ENCODE measurements at regions not wholly inside any gene's neighbourhood (a gene's known extent, or its start where the extent isn't known, plus 50 kb on each side); places are given as distances from the start of the nearest gene placed in this dataset.

DNA sequence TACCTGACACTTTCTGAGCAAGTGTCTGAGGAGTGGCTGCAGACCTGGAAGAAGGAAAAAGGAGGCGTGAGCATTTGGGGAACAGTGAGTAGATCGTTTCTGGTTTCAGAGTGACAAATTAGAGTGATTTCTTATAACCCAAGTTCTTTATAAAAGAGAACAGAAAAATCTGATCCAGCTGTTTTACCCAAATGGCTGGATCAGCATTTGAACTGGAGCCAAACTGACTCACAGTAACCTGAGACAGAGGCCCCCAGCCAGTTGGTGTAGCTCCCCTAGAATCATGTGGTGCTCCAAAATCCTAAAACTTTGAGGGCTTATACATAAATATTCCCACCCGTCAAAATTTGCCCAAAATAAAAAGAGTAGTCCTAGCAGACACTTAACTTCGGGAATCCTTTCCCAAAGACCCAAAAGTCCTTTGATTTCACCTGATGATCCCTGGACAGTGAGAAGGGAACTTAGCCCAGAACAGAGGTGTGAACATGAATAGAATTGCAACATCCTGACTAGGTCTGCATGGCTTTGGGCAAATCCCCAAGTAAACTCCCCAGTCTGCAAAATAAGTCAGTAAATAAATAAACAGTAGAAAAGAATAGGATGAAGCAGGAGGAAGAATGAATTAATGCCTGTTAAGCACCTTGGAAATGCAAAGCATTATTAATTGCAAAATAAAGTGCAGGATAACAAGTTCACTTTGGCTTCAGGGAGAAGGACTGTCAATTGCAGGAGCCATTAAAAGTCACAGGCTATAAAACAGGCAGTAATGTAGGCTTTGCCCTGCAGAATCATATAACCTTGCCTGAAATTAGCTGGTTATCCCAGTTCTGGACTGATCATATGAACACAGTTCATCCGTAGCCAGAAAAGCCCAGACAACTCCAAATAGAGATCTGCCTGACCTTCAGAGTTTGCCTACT, 262.0 kb upstream of the JARID2 start:
- TF ChIP-seq, protein P1, sequence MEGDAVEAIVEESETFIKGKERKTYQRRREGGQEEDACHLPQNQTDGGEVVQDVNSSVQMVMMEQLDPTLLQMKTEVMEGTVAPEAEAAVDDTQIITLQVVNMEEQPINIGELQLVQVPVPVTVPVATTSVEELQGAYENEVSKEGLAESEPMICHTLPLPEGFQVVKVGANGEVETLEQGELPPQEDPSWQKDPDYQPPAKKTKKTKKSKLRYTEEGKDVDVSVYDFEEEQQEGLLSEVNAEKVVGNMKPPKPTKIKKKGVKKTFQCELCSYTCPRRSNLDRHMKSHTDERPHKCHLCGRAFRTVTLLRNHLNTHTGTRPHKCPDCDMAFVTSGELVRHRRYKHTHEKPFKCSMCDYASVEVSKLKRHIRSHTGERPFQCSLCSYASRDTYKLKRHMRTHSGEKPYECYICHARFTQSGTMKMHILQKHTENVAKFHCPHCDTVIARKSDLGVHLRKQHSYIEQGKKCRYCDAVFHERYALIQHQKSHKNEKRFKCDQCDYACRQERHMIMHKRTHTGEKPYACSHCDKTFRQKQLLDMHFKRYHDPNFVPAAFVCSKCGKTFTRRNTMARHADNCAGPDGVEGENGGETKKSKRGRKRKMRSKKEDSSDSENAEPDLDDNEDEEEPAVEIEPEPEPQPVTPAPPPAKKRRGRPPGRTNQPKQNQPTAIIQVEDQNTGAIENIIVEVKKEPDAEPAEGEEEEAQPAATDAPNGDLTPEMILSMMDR (IDR thresholded peaks at IDR 0.05; ENCODE audit: poor library complexity, severe bottlenecking): no peak
- no peak for TF ChIP-seq POLR2AphosphoS5 (IDR thresholded peaks at IDR 0.05)
- no peak for TF ChIP-seq EP300 (conservative IDR thresholded peaks at IDR 0.05; ENCODE audit: poor library complexity, severe bottlenecking)
- TF ChIP-seq RAD21 (conservative IDR thresholded peaks at IDR 0.05): no peak
- TF ChIP-seq, protein P2, sequence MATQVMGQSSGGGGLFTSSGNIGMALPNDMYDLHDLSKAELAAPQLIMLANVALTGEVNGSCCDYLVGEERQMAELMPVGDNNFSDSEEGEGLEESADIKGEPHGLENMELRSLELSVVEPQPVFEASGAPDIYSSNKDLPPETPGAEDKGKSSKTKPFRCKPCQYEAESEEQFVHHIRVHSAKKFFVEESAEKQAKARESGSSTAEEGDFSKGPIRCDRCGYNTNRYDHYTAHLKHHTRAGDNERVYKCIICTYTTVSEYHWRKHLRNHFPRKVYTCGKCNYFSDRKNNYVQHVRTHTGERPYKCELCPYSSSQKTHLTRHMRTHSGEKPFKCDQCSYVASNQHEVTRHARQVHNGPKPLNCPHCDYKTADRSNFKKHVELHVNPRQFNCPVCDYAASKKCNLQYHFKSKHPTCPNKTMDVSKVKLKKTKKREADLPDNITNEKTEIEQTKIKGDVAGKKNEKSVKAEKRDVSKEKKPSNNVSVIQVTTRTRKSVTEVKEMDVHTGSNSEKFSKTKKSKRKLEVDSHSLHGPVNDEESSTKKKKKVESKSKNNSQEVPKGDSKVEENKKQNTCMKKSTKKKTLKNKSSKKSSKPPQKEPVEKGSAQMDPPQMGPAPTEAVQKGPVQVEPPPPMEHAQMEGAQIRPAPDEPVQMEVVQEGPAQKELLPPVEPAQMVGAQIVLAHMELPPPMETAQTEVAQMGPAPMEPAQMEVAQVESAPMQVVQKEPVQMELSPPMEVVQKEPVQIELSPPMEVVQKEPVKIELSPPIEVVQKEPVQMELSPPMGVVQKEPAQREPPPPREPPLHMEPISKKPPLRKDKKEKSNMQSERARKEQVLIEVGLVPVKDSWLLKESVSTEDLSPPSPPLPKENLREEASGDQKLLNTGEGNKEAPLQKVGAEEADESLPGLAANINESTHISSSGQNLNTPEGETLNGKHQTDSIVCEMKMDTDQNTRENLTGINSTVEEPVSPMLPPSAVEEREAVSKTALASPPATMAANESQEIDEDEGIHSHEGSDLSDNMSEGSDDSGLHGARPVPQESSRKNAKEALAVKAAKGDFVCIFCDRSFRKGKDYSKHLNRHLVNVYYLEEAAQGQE (IDR thresholded peaks at IDR 0.05; ENCODE audit: borderline replicate concordance): no peak
- TF ChIP-seq MXI1 (conservative IDR thresholded peaks at IDR 0.05; ENCODE audit: poor library complexity, severe bottlenecking): no peak
- no peak for TF ChIP-seq TAF1 (IDR thresholded peaks at IDR 0.05; ENCODE audit: low read depth)
